ENCODE measurements at regions not wholly inside any gene's neighbourhood (a gene's known extent, or its start where the extent isn't known, plus 50 kb on each side); places are given as distances from the start of the nearest gene placed in this dataset.

DNA sequence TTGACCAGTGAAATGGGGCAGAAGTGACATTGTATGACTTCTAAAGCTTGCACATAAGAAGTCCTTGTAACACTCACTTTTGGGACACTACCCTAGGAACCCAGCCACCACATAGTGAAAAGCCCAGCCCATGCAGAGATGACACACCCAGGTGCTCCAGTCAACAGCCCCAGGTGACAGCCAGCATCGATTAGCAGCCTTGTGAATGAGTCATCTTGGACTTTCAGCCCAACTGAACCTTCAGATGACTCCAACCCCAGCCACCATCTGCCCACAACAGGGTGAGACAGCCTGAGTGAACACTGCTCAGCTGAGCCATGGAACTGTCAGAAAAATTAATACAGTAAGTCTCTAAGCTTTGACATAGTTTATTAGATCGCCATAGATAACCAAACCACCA, 458.6 kb downstream of the ZSWIM6 start:
- 50% methylated on average over 1 of the region's 2 CpGs for WGBS (ENCODE audit: missing lambda C conversion rate)
- ATAC-seq (0 out of 6 replicates have a peak, but pooled peaks of 1 of the 2 experiments have one; percentile 46), DNase-seq (ENCODE audit: low read depth in 1 of 2, low spot score in 1 of 2) (peak in 1 of 2 experiments; percentile 14), FAIRE-seq (no peak)
- Histone ChIP-seq H3K9me3 (no peaks in the 10 kb centered on the region), H3K4me3 (no peak overlapping the region), H3K27ac (no peak overlapping the region), H3K4me1 (no peaks in the 10 kb centered on the region), H3K4me2 (peak overlapping the region; percentile 9; the same call in 1 of the 3 replicates)
- ChIA-PET CTCF (no interaction called here), POLR2A (no interaction called here)
- TF ChIP-seq EHF (CRISPR knock-in tag; IDR thresholded peaks at IDR 0.05) (no peak), JUN (IDR thresholded peaks at IDR 0.05) (no peak), SREBF2 (IDR thresholded peaks at IDR 0.05) (no peak), HEYL (CRISPR knock-in tag; IDR thresholded peaks at IDR 0.05) (no peak), JUNB (IDR thresholded peaks at IDR 0.05) (no peak), MYC (IDR thresholded peaks at IDR 0.05; ENCODE audit: borderline replicate concordance, low read length) (no peak), HOXA7 (CRISPR knock-in tag; IDR thresholded peaks at IDR 0.05) (no peak), RFX5 (IDR thresholded peaks at IDR 0.05) (no peak), RCOR1 (IDR thresholded peaks at IDR 0.05; ENCODE audit: low read depth, low read length) (no peak)
- TF ChIP-seq, protein P1, sequence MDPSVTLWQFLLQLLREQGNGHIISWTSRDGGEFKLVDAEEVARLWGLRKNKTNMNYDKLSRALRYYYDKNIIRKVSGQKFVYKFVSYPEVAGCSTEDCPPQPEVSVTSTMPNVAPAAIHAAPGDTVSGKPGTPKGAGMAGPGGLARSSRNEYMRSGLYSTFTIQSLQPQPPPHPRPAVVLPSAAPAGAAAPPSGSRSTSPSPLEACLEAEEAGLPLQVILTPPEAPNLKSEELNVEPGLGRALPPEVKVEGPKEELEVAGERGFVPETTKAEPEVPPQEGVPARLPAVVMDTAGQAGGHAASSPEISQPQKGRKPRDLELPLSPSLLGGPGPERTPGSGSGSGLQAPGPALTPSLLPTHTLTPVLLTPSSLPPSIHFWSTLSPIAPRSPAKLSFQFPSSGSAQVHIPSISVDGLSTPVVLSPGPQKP (IDR thresholded peaks at IDR 0.05; ENCODE audit: low read depth, low read length), result no peak
- TF ChIP-seq, protein P2, sequence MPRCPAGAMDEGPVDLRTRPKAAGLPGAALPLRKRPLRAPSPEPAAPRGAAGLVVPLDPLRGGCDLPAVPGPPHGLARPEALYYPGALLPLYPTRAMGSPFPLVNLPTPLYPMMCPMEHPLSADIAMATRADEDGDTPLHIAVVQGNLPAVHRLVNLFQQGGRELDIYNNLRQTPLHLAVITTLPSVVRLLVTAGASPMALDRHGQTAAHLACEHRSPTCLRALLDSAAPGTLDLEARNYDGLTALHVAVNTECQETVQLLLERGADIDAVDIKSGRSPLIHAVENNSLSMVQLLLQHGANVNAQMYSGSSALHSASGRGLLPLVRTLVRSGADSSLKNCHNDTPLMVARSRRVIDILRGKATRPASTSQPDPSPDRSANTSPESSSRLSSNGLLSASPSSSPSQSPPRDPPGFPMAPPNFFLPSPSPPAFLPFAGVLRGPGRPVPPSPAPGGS (IDR thresholded peaks at IDR 0.05), result no peak
- TF ChIP-seq, protein P3, sequence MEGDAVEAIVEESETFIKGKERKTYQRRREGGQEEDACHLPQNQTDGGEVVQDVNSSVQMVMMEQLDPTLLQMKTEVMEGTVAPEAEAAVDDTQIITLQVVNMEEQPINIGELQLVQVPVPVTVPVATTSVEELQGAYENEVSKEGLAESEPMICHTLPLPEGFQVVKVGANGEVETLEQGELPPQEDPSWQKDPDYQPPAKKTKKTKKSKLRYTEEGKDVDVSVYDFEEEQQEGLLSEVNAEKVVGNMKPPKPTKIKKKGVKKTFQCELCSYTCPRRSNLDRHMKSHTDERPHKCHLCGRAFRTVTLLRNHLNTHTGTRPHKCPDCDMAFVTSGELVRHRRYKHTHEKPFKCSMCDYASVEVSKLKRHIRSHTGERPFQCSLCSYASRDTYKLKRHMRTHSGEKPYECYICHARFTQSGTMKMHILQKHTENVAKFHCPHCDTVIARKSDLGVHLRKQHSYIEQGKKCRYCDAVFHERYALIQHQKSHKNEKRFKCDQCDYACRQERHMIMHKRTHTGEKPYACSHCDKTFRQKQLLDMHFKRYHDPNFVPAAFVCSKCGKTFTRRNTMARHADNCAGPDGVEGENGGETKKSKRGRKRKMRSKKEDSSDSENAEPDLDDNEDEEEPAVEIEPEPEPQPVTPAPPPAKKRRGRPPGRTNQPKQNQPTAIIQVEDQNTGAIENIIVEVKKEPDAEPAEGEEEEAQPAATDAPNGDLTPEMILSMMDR (IDR thresholded peaks at IDR 0.05), result no peak
- TF ChIP-seq, protein P4, sequence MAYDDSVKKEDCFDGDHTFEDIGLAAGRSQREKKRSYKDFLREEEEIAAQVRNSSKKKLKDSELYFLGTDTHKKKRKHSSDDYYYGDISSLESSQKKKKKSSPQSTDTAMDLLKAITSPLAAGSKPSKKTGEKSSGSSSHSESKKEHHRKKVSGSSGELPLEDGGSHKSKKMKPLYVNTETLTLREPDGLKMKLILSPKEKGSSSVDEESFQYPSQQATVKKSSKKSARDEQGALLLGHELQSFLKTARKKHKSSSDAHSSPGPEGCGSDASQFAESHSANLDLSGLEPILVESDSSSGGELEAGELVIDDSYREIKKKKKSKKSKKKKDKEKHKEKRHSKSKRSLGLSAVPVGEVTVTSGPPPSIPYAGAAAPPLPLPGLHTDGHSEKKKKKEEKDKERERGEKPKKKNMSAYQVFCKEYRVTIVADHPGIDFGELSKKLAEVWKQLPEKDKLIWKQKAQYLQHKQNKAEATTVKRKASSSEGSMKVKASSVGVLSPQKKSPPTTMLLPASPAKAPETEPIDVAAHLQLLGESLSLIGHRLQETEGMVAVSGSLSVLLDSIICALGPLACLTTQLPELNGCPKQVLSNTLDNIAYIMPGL (CRISPR knock-in tag; IDR thresholded peaks at IDR 0.05; ENCODE audit: borderline replicate concordance), result no peak

DNA sequence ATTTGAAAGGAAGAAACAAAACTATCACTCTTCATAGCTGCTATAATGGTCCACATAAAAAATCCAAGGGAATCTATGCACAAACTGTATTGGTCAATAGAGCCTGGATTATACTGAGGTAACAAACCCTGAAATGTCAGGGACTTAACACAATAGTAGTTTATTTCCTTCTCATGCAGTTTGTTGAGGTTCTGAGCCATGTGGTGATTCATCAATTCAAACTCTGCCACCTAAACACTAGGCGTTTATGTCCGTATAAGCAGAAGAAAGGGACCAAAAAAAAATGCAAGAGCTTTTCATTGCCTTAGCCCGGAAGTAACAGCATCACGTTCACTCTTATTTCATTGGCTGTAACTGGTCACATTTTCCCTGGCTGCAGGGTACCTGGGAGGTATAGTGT, 464.7 kb downstream of the ZSWIM6 start:
- Histone ChIP-seq H3K4me2 (no peak overlapping the region), H3K27ac (no peak overlapping the region), H3K4me3 (no peak overlapping the region), H3K9me3 (no peaks in the 10 kb centered on the region), H3K4me1 (no peaks in the 10 kb centered on the region)
- CTCF ChIA-PET, result no interaction called here
- DNase-seq (ENCODE audit: low read depth in 1 of 2, low spot score in 1 of 2) (no peak), FAIRE-seq (no peak), ATAC-seq (no peak)
- WGBS (ENCODE audit: missing lambda C conversion rate), result 48% methylated on average over 4 of the region's 4 CpGs
- POLR2A ChIA-PET, result no interaction called here
- TF ChIP-seq HOXA7 (CRISPR knock-in tag; IDR thresholded peaks at IDR 0.05), result no peak
- no peak for TF ChIP-seq TP53 (CRISPR knock-in tag; IDR thresholded peaks at IDR 0.05)
- TF ChIP-seq ZFP36 (IDR thresholded peaks at IDR 0.05; ENCODE audit: borderline replicate concordance, partially characterized antibody), result no peak
- TF ChIP-seq ZSCAN20 (CRISPR knock-in tag; IDR thresholded peaks at IDR 0.05), result no peak
- TF ChIP-seq FOSL2 (IDR thresholded peaks at IDR 0.05), result no peak
- TF ChIP-seq FOSL2 (CRISPR knock-in tag; IDR thresholded peaks at IDR 0.05), result no peak
- TF ChIP-seq, protein P3 (IDR thresholded peaks at IDR 0.05), result no peak
- TF ChIP-seq RCOR1 (IDR thresholded peaks at IDR 0.05; ENCODE audit: low read depth, low read length), result no peak
- TF ChIP-seq KDM1A (IDR thresholded peaks at IDR 0.05; ENCODE audit: low read depth), result no peak
- TF ChIP-seq ZC3H11A (IDR thresholded peaks at IDR 0.05), result no peak
- TF ChIP-seq CHD4 (IDR thresholded peaks at IDR 0.05; ENCODE audit: borderline replicate concordance), result no peak
- no peak for TF ChIP-seq RARB (CRISPR knock-in tag; IDR thresholded peaks at IDR 0.05)
- no peak for TF ChIP-seq EHMT2 (IDR thresholded peaks at IDR 0.05; ENCODE audit: low read depth)
- no peak for TF ChIP-seq CBX8 (IDR thresholded peaks at IDR 0.05)
- TF ChIP-seq, protein P5, sequence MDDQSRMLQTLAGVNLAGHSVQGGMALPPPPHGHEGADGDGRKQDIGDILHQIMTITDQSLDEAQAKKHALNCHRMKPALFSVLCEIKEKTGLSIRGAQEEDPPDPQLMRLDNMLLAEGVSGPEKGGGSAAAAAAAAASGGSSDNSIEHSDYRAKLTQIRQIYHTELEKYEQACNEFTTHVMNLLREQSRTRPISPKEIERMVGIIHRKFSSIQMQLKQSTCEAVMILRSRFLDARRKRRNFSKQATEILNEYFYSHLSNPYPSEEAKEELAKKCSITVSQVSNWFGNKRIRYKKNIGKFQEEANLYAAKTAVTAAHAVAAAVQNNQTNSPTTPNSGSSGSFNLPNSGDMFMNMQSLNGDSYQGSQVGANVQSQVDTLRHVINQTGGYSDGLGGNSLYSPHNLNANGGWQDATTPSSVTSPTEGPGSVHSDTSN (IDR thresholded peaks at IDR 0.05), result no peak
- no peak for TF ChIP-seq RFX5 (IDR thresholded peaks at IDR 0.05)
- no peak for TF ChIP-seq CBX2 (IDR thresholded peaks at IDR 0.05; ENCODE audit: borderline replicate concordance, low read depth)
